GM12874 (cell line): ENCODE measurements at regions not wholly inside any gene's neighbourhood (a gene's known extent, or its start where the extent isn't known, plus 50 kb on each side); places are given as distances from the start of the nearest gene placed in this dataset.

Experiments used
- TF ChIP-seq, protein P1 (sequence below): IDR thresholded peaks from 2 replicates; pipeline ENCODE4 v1.5.1; 2011; ENCODE audit warnings: low read depth, mild to moderate bottlenecking, control low read depth, low read length, moderate library complexity; ENCODE audit not compliant: insufficient read depth

- TF ChIP-seq, protein P1, sequence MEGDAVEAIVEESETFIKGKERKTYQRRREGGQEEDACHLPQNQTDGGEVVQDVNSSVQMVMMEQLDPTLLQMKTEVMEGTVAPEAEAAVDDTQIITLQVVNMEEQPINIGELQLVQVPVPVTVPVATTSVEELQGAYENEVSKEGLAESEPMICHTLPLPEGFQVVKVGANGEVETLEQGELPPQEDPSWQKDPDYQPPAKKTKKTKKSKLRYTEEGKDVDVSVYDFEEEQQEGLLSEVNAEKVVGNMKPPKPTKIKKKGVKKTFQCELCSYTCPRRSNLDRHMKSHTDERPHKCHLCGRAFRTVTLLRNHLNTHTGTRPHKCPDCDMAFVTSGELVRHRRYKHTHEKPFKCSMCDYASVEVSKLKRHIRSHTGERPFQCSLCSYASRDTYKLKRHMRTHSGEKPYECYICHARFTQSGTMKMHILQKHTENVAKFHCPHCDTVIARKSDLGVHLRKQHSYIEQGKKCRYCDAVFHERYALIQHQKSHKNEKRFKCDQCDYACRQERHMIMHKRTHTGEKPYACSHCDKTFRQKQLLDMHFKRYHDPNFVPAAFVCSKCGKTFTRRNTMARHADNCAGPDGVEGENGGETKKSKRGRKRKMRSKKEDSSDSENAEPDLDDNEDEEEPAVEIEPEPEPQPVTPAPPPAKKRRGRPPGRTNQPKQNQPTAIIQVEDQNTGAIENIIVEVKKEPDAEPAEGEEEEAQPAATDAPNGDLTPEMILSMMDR = no peak
Observed at GRCh38 chr12:58583940-58584339, 336.4 kb downstream of the LRIG3 start.

- TF ChIP-seq, protein P1 = no peak
Observed at GRCh38 chr12:58584880-58585279, 335.4 kb downstream of the LRIG3 start.

GRCh38 chr12:58586762-58587161 is 333.5 kb downstream of the LRIG3 start:
- TF ChIP-seq, protein P1 = no peak

DNA sequence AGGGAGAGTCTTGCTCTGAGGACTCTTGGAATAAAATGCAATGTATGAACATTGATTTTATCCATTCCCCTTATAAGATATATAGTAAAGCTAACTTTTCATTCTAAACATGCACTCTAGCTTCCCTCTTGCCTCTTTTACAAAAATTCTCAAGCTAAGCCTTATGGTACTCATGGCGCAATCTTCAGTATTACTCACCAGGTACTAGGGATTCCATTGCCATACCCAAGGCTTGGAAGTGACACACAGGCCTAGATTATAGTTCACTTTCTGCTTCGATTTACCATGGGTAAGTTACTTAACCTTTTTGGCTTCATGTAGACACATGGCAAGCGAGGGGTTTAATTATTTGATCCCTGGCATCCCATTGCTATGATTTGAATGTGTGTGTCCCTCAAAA is 331.5 kb downstream of the LRIG3 start:
- TF ChIP-seq, protein P1 = no peak

- TF ChIP-seq, protein P1 = no peak
Observed at GRCh38 chr12:58592475-58593207, 327.7 kb downstream of the LRIG3 start.

GRCh38 chr12:58593557-58594304 is 326.6 kb downstream of the LRIG3 start:
- TF ChIP-seq, protein P1 = no peak

DNA sequence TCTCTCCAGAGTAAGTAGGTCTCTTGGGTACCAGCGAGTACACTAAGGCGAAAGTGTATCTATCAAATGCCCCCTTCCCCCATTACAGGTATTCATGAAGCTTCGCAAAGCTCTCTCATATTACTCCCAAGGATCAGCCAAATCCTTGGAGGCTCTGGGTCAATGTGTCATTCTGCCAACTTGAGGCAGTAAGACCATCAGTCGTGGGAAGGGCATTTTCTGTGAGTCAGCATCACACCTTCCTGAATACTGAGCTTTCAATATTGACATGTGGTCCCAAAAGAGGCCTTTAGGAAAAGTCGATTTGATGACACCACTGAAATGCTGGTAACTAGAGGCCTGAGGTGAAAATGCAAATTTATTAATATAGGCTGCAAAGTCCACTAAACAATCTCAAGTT is 323.9 kb downstream of the LRIG3 start:
- TF ChIP-seq, protein P1 = no peak
